Inflammatory macrophage (primary cell): ENCODE measurements at regions not wholly inside any gene's neighbourhood (a gene's known extent, or its start where the extent isn't known, plus 50 kb on each side); places are given as distances from the start of the nearest gene placed in this dataset.

Experiments used
- DNase-seq, 2 donors: peaks; one replicate each; pipeline ENCODE4 v3.0.0-alpha.2; 2020 to 2022

- DNase-seq, result no peak
Measured at GRCh38 chr4:35835893-35836292, 408.4 kb downstream of the ARAP2 start.

- no peak for DNase-seq
Measured at GRCh38 chr4:35836596-35836995, 407.7 kb downstream of the ARAP2 start.

GRCh38 chr4:35867057-35867456 is 377.3 kb downstream of the ARAP2 start:
- no peak for DNase-seq

- DNase-seq, result no peak
Measured at GRCh38 chr4:35872273-35872672, 372.0 kb downstream of the ARAP2 start.

GRCh38 chr4:35879479-35879878 is 364.8 kb downstream of the ARAP2 start:
- no peak for DNase-seq

GRCh38 chr4:35883108-35883507 is 361.2 kb downstream of the ARAP2 start:
- DNase-seq, result no peak

- no peak for DNase-seq
Measured at GRCh38 chr4:35884714-35885480, 359.4 kb downstream of the ARAP2 start.

GRCh38 chr4:35897808-35898207 is 346.5 kb downstream of the ARAP2 start:
- DNase-seq, result no peak

GRCh38 chr4:35900286-35901243 is 343.7 kb downstream of the ARAP2 start:
- no peak for DNase-seq

- no peak for DNase-seq
Measured at GRCh38 chr4:35912174-35912573, 332.1 kb downstream of the ARAP2 start.

- DNase-seq, result no peak
Measured at GRCh38 chr4:35918491-35918977, 325.8 kb downstream of the ARAP2 start.

GRCh38 chr4:35925806-35926205 is 318.5 kb downstream of the ARAP2 start:
- no peak for DNase-seq

GRCh38 chr4:35926788-35927187 is 317.5 kb downstream of the ARAP2 start:
- no peak for DNase-seq

- DNase-seq, result no peak
Measured at GRCh38 chr4:35933901-35934300, 310.4 kb downstream of the ARAP2 start.

GRCh38 chr4:35934320-35934981 is 309.9 kb downstream of the ARAP2 start:
- DNase-seq, result peak; percentile 4 to 74

GRCh38 chr4:35938936-35939335 is 305.4 kb downstream of the ARAP2 start:
- peak in 1 of 2 donors; percentile 28 for DNase-seq

GRCh38 chr4:35939751-35940150 is 304.6 kb downstream of the ARAP2 start:
- DNase-seq, result no peak

- DNase-seq, result peak; percentile 77 to 85
Measured at GRCh38 chr4:35942092-35942491, 302.2 kb downstream of the ARAP2 start.

GRCh38 chr4:35943606-35944005 is 300.7 kb downstream of the ARAP2 start:
- DNase-seq, result no peak

GRCh38 chr4:35948171-35948570 is 296.1 kb downstream of the ARAP2 start:
- no peak for DNase-seq

GRCh38 chr4:35950442-35950841 is 293.9 kb downstream of the ARAP2 start:
- DNase-seq, result no peak

- no peak for DNase-seq
Measured at GRCh38 chr4:35952751-35953150, 291.6 kb downstream of the ARAP2 start.

GRCh38 chr4:35963383-35963782 is 280.9 kb downstream of the ARAP2 start:
- no peak for DNase-seq
